B cell (primary cell): ENCODE measurements at regions not wholly inside any gene's neighbourhood (a gene's known extent, or its start where the extent isn't known, plus 50 kb on each side); places are given as distances from the start of the nearest gene placed in this dataset.

ENCODE experiments used
- ATAC-seq: fragments of 200-7000 bp; cut with Tn5 transposase; one replicate; pipeline ENCODE4 v1.10.0; 2021; ENCODE audit warnings: low read depth, mild to moderate bottlenecking, moderate number of reproducible peaks, moderate library complexity
- CTCF ChIA-PET: fragments of 350-600 bp; sonication (Branson Sonifier 250); formaldehyde crosslinking; loops from one replicate; lab custom pipeline; 2021; ENCODE audit warnings: antibody characterized with exemption, inconsistent platforms; lab: Charles Lee
- POLR2A ChIA-PET: fragments of 350-600 bp; sonication (Branson Sonifier 250); formaldehyde crosslinking; loops from one replicate; lab custom pipeline; 2021; ENCODE audit warnings: antibody characterized with exemption; lab: Charles Lee
- DNase-seq: peaks from one replicate; pipeline ENCODE4 v3.0.0; 2013
- H2AFZ ChIP-seq: 2 replicates; pipeline ENCODE4 v1.6.1; 2012; ENCODE audit warnings: mild to moderate bottlenecking, low read depth, low read length; ENCODE audit not compliant: insufficient read depth, poor library complexity, severe bottlenecking
- H3K27ac ChIP-seq, 2 donors: 1 replicate in 1 of 2; 2 replicates in 1 of 2; pipeline ENCODE4 v1.5.1; 2012 to 2013; ENCODE audit warnings: low read length in 2 of 2, mild to moderate bottlenecking in 2 of 2, moderate library complexity in 1 of 2
- H3K27me3 ChIP-seq, 4 experiments: fragments of 200-600 bp in 1 of 4; sonication (generic) in 1 of 4; replicated peaks in 1 of 4; 1 replicate in 2 of 4; 2 replicates in 2 of 4; pipeline versions ENCODE4 v1.6.1 to v1.7.0; 2013 to 2016; ENCODE audit warnings: low read length in 3 of 4, mild to moderate bottlenecking in 2 of 4, mixed read lengths in 1 of 4, moderate library complexity in 1 of 4; ENCODE audit not compliant: insufficient read depth in 4 of 4, control insufficient read depth in 3 of 4; ENCODE audit errors: control extremely low read depth in 1 of 4
- H3K36me3 ChIP-seq, 2 experiments: replicated peaks in 1 of 2; 1 replicate in 1 of 2; 2 replicates in 1 of 2; pipeline versions ENCODE4 v1.6.1 to v1.7.1; 2013; ENCODE audit warnings: low read length in 1 of 2; ENCODE audit not compliant: insufficient read depth in 2 of 2, control insufficient read depth in 1 of 2; ENCODE audit errors: control extremely low read depth in 1 of 2, extremely low read depth in 1 of 2
- H3K4me1 ChIP-seq, 2 donors: fragments of 200-600 bp in 1 of 2; sonication (generic) in 1 of 2; 1 replicate in 1 of 2; 2 replicates in 1 of 2; pipeline versions ENCODE4 v1.5.1 to v1.6.1; 2013 to 2017; ENCODE audit warnings: low read length in 2 of 2; ENCODE audit not compliant: control insufficient read depth in 2 of 2, insufficient read depth in 2 of 2
- H3K4me2 ChIP-seq: replicated peaks from 2 replicates; pipeline ENCODE3; 2012; ENCODE audit warnings: mild to moderate bottlenecking, low read depth, low read length; ENCODE audit not compliant: poor library complexity, severe bottlenecking
- H3K4me3 ChIP-seq, 5 experiments: fragments of 200-600 bp in 1 of 5; sonication (generic) in 1 of 5; 1 replicate in 3 of 5; 2 replicates in 2 of 5; pipeline versions ENCODE4 v1.5.1 to v1.7.0; 2011 to 2016; ENCODE audit warnings: low read length in 4 of 5, mild to moderate bottlenecking in 4 of 5, low read depth in 2 of 5, control low read depth in 1 of 5, moderate library complexity in 1 of 5; ENCODE audit not compliant: insufficient read depth in 1 of 5; ENCODE audit errors: control extremely low read depth in 1 of 5, extremely low read depth in 1 of 5
- H3K79me2 ChIP-seq: fragments of 200-600 bp; sonication (generic); one replicate; pipeline ENCODE4 v1.6.0; 2016; ENCODE audit warnings: low read length; ENCODE audit not compliant: control insufficient read depth, insufficient read depth
- H3K9ac ChIP-seq: fragments of 200-600 bp; sonication (generic); 2 replicates; pipeline ENCODE4 v1.6.1; 2017; ENCODE audit warnings: mild to moderate bottlenecking, low read length, moderate library complexity
- H3K9me3 ChIP-seq, 3 donors: one replicate each; pipeline versions ENCODE4 v1.6.1 to v1.7.1; 2013; ENCODE audit warnings: low read length in 2 of 3; ENCODE audit not compliant: control insufficient read depth in 2 of 3, insufficient read depth in 1 of 3; ENCODE audit errors: control extremely low read depth in 1 of 3
- H4K20me1 ChIP-seq: 2 replicates; pipeline ENCODE4 v1.6.0; 2012; ENCODE audit warnings: mild to moderate bottlenecking, low read length; ENCODE audit not compliant: insufficient read depth, control insufficient read depth, poor library complexity, severe bottlenecking
- H3K27ac Mint-ChIP-seq: one replicate; pipeline ENCODE4 v1.8.0; 2021; ENCODE audit warnings: mixed read lengths
- H3K27me3 Mint-ChIP-seq: one replicate; pipeline ENCODE4 v1.8.0; 2021; ENCODE audit warnings: mixed read lengths
- H3K4me1 Mint-ChIP-seq: one replicate; pipeline ENCODE4 v1.8.0; 2021; ENCODE audit warnings: mixed read lengths
- H3K4me3 Mint-ChIP-seq: one replicate; pipeline ENCODE4 v1.8.0; 2021; ENCODE audit warnings: mixed read lengths
- H3K9me3 Mint-ChIP-seq: one replicate; pipeline ENCODE4 v1.8.0; 2022; ENCODE audit warnings: mixed read lengths; ENCODE audit not compliant: insufficient read depth
- CTCF ChIP-seq: fragments of 200-600 bp; IDR thresholded peaks from one replicate; pipeline ENCODE4 v1.8.0; 2022; ENCODE audit warnings: antibody characterized with exemption, mild to moderate bottlenecking
- EZH2 ChIP-seq: IDR thresholded peaks from 2 replicates; pipeline ENCODE4 v1.6.1; 2012; ENCODE audit warnings: borderline replicate concordance, low read depth, mild to moderate bottlenecking, moderate library complexity, low read length; ENCODE audit not compliant: insufficient read depth, poor library complexity, severe bottlenecking
- WGBS: methylation state at CpG from one replicate; pipeline ENCODE4 v1.1.5; 2013; ENCODE audit warnings: missing lambda C conversion rate; ENCODE audit not compliant: insufficient coverage; 5-methylcytosine and 5-hydroxymethylcytosine counted together
- intact Hi-C: fragments of 100-400 bp; cut with micrococcal nuclease; formaldehyde crosslinking; loops from one replicate; pipeline ENCODE4 v1.10.0; 2022

GRCh38 chr14:101078892-101079221 is 175.3 kb upstream of the RTL1 start:
- Histone ChIP-seq H3K4me1 (peaks cover 7 to 17% of the 10 kb centered on the region in 2 donors), H3K27ac (no peak overlapping the region), H3K79me2 (no peaks in the 10 kb centered on the region), H3K36me3 (no peaks in the 10 kb centered on the region), H2AFZ (no peak overlapping the region), H3K9me3 (peaks cover 0 to 15% (median 0%) of the 10 kb centered on the region in 3 donors), H3K9ac (no peak overlapping the region), H4K20me1 (no peaks in the 10 kb centered on the region), H3K4me2 (no peak overlapping the region), H3K27me3 (peaks cover 0 to 41% (median 9%) of the 10 kb centered on the region in 4 experiments), H3K4me3 (no peak overlapping the region)
- no peak for ATAC-seq
- no peak for DNase-seq
- TF ChIP-seq EZH2: no peak
- TF ChIP-seq CTCF: no peak
- Mint-ChIP-seq H3K9me3 (peaks cover 6% of the 10 kb centered on the region), H3K27ac (no peak overlapping the region), H3K4me1 (peaks cover 6% of the 10 kb centered on the region), H3K27me3 (peaks cover 34% of the 10 kb centered on the region), H3K4me3 (no peak overlapping the region)
- ChIA-PET CTCF (no interaction called here), POLR2A (no interaction called here)
- WGBS: 31% methylated on average over 4 of the region's 9 CpGs
- intact Hi-C loops: no loop called here

GRCh38 chr14:101080922-101081593 is 177.5 kb upstream of the RTL1 start:
- TF ChIP-seq CTCF (no peak), EZH2 (no peak)
- ChIA-PET POLR2A (no interaction called here), CTCF (no interaction called here)
- Histone ChIP-seq H3K27ac (no peak overlapping the region), H3K27me3 (peaks cover 0 to 28% (median 7%) of the 10 kb centered on the region in 4 experiments), H3K4me1 (peaks cover 7 to 9% of the 10 kb centered on the region in 2 donors), H3K79me2 (no peaks in the 10 kb centered on the region), H4K20me1 (no peaks in the 10 kb centered on the region), H3K36me3 (no peaks in the 10 kb centered on the region), H3K9ac (no peak overlapping the region), H3K9me3 (peaks cover 0 to 18% (median 0%) of the 10 kb centered on the region in 3 donors), H3K4me2 (no peak overlapping the region), H3K4me3 (no peak overlapping the region), H2AFZ (no peak overlapping the region)
- ATAC-seq (no peak), DNase-seq (no peak)
- H3K9me3 Mint-ChIP-seq: peaks cover 10% of the 10 kb centered on the region
- H3K4me3 Mint-ChIP-seq: no peak overlapping the region
- H3K4me1 Mint-ChIP-seq: peaks cover 6% of the 10 kb centered on the region
- H3K27ac Mint-ChIP-seq: no peak overlapping the region
- H3K27me3 Mint-ChIP-seq: peaks cover 33% of the 10 kb centered on the region
- no CpG with 5 or more reads among the region's 2 CpGs for WGBS
- intact Hi-C loops: no loop called here
